HG02610 (cell line): ENCODE measurements at regions not wholly inside any gene's neighbourhood (a gene's known extent, or its start where the extent isn't known, plus 50 kb on each side); places are given as distances from the start of the nearest gene placed in this dataset.

Experiments
- ATAC-seq: cut with Tn5 transposase; IDR thresholded peaks from one replicate; pipeline ENCODE4 v1.9.1; 2021; ENCODE audit warnings: mild to moderate bottlenecking, moderate library complexity; ENCODE audit not compliant: unreplicated experiment

DNA sequence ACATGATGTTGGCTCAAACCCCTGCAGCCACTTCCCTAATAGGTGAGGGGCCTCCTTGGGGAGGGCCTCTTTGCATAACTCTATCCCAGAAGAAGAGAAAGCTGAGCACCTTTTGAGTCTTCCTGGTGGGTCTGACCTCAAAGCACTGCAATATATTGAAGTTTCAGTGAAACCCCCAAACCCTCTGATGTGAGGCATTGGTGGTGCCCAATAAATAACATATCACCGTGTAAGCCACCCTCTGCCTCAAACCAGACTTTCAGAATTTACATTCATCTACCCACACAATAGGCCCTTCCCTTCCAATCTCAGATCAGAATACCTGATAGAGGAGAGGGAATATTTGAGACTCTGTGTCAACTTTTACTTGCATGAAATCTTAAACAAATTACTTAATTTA lies 142.8 kb upstream of the STK17B start:
- ATAC-seq, result no peak

DNA sequence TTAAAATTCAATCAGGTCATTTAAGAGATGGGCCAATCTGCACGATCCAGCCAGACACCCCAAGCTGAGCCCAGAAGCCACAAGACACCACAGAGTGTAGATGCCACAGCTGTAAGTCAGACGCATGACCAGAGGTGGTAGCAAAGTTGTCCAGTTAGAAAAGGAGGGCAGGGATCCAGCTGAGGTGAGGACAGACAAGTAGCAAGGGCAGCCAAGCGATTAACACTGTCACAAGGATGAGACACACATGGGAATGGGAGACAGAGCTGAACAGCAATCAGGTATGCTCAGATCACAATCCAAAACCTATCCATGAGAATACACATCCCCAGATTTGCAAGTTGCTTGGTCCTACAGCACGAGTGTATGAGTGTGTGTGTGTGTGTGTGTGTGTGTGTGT lies 143.4 kb upstream of the STK17B start:
- ATAC-seq, result no peak

DNA sequence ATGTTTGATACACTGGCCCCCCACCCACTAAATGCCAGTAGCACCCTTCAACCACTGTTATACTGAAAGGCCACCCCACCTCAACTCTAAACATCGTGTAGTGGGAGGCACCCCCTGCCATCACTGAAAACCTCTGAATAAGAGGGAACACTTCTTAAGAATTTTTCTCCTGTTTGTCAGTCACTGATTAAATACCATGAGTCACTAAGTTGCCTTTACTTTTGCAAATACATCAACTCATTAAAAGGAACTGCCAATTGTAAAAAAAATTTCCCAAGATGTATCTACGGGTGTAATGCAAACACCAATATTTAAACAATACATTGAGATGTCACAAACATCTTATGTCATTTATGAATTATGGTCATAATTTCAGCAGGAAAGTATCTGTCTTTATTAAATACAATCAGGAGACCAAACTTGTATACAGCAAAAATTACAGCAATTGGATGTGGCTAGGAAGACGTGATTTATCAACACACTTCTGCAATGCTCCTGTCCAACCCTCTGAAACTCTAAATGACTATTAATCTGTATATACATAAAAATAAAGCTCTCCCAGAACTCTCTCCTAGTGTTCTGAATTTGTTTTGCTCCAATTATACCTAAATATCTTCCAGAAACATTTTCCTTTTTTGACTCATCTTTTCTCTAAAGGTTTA lies 144.1 kb upstream of the STK17B start:
- ATAC-seq, result no peak

DNA sequence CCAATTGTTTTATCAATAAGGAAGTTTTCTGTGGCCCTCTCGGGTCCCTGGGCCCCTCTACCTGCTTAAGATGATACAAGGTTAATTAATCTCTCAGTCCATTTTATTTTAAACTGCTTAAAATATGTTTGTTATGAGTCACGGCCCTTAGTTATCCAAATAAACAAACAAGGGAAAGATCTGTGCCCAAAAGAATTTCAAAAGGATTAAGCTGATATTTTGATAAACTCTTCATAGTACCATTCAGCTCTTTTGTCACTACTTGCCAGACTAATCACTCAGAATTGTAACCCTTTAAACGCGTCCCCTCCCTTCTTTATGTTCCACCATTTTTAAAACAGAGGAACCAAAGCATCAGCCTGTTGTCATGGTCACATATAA lies 144.7 kb upstream of the STK17B start:
- ATAC-seq, result no peak

DNA sequence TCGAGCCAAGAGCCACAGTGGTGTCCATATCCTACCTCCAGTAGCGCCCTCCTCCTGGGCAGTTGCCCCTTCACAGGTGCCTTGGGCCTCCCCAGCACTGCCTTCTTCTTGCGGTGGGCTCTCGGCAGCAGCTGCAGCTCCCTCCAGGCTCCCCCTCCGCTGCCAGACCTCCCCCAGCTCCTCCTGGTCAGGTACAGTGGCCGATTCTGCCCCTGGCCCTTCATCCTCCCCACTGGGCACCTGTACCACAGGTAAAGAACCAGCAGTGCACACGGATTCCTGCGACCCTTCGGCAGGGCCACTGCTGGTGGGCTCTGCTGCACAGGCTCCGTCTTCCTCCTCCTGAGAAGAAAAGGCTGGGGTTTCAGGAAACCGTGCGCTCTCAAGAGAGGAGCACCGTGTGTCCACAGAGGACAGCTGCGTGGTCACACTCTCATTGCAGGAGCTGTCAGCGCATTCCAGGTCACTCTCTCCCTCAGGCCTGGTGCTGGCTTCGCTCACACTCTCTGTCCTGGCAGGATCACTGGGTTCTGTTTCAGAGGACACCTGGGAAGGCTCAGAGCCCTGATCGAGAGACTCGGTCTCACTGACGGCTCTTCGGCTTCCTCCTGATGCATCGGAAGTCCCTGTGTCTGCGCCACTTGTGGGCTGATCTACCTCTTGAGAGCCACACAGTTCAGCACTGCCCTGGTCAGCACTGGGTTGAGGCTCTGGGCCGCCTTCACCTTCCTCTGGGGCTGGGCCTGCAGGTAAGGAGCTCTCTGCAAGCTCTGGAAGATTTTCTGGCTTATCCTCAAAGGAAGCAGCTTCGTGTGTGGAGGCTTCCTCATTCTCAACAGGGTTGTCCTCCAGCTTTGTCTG lies 147.4 kb upstream of the STK17B start:
- ATAC-seq, result no peak

DNA sequence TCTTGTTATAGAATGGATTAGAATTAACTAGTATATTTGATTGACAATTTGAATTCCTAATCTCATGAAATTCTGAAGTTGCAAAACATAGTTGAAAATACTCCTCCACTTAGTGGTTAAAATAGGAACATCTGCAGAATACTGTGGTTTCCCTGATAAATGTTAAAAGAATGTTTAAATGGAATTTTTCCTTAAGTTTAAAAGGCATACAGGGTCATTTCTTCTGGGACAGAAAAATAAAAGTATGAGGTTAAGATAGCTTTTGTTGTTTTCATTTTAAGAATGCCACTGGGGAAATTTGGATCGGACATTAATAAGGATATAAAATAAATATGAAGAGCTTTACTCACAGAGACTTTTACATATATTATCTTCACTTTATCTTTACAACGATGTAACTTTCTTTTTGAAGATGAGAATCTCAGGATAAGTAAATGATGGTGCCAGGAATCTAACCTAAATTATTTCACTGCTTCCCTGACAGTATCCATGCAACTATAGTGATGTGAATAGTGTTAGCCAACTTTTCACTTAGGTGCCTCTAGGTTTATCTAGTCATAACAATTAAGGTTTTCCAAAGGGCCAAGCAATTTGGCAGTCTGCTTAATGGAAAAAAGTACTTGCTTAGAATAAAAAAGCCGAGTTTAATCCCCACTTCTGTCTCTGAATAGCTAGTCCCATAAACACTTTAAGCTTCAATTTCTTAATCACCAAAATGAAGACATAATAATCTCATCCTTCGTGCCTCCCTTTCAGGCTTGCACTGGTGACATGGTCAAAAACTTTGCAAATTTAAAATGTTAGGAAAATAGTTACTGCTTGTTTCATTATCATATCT lies 151.8 kb upstream of the STK17B start:
- ATAC-seq, result no peak

DNA sequence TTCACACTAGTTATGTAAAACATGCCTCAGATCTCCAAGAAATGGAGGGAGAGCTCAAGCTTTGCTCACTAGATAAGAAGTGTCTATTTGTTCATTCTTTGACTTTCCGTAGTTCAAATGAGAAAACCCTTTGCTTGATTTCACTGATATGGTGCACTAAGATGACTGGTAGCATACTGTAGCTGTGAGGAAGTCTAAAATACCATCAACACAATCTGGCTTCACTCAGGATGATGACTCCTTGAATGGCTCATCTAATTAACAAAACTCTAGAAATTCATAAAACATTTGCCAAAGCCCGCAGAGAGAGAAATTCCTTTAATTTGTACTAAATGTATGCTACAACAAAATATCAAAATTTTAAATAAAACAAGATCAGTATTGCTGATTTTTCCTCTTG lies 152.8 kb upstream of the STK17B start:
- no peak for ATAC-seq

DNA sequence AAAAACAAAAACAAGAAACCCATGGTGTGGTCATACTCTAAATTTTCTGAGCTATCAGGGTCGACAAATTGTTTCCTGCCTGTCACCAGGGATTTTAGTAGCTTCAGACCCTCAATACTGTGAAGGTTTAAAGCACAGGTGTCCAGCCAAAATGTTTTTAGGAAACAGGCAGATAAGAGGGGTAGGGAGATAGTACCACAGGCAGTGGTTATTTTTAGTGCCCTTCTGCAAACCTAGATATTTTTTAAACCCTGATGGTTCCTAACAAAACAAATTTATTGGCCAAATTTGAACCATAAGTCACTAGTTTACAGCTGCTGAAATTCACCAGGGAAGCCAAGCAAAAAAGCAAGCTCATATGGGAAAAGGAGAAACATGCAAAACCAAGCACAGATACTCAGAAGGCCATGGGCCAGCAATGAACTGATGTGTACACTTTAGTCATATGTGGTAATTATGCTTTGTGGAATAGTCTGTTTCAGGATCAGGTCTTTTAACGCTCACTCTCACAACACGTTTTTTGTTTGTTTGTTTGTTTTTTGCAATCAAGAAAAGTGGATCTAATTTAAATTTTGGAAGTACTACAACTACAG lies 156.8 kb upstream of the STK17B start:
- ATAC-seq, result no peak

DNA sequence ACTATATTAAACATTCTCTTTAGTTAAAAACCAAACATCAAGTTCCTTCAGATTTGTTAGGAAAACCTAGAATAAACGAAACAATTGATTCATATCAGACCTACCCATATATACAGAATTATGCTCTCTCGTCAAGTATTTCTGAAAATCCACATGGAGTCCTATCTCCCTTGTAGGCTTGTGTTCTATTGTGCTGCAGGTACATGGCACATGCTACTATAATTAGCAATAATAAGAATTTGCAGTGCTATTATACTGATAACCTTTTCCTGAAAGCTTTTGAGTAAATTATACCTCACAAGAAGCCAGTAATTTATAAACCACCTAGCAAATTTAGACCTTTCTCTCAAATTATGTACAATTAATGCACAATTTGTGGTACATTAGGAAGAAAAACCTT lies 158.6 kb upstream of the STK17B start:
- no peak for ATAC-seq

DNA sequence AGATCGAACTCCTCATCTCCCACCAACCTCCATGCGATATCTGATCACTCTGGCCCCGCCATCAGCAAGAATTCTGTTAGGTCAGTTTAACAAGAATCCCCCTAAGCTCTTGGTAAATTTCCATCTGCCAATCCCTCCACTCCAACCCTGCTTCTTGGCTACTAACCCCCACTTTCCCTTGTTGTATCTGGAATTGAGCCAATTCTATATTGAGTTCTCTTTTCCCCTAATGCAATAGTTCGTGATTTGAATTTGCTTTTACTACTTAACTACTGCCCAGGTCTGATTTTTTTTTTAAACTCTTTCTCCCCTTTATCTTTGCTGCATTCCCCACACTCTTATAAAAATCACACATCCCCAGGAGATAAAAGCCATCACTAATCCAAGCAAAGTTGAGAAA lies 159.3 kb upstream of the STK17B start:
- ATAC-seq, result no peak

DNA sequence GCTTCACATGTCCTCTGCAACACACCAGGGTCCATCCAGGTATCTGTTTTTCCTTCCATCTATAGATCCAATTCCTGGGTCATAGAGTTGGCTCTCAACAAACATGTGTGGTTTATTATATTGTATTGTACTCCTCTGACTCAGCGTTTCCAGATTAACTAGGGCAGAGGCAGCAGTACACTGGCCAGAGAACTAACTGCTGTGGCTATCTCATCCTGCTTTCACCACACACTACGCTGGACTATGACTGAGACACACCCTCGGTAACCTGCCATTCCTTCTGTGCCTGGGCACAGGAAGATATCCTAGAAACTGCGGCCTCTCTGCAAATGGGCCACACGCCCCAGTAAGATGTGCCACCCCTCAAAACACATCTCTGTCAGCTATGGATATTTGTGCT lies 159.8 kb upstream of the STK17B start:
- no peak for ATAC-seq

DNA sequence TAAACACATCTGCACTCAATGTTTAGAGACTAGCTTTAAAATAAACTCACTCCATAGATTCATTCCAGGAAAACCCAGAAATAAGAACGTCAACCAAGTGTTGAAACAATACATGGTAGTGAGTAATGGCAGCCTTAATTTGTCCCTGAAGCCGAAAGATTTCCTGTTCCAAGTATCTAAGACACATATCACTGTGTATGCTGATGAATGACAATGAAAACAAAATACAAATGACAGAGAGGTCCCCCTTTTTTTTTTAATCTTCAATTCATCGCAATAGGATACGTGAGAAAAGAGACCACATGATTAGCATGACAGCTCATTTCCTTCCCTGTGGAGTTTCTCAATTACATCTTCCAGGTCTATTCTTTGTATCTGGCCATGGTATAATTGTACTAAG lies 160.5 kb upstream of the STK17B start:
- ATAC-seq, result no peak

DNA sequence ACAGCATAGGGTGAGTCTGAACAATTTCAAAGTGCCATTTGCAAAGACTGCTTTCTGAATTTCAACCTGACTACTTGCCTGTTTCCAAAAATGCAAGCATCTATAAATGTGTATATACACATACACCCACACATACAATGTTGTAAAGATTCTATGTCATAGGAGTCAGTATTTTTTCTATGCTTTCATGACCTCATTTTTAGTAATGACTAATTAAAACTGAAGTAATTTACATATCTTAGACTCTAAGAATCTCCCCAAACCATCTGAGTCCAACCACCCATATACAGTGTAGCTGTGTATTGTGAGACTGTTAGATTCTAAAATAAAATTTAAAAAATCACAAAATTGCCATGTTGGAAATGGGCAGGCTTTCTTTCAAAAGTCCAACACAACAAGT lies 162.0 kb upstream of the STK17B start:
- no peak for ATAC-seq

DNA sequence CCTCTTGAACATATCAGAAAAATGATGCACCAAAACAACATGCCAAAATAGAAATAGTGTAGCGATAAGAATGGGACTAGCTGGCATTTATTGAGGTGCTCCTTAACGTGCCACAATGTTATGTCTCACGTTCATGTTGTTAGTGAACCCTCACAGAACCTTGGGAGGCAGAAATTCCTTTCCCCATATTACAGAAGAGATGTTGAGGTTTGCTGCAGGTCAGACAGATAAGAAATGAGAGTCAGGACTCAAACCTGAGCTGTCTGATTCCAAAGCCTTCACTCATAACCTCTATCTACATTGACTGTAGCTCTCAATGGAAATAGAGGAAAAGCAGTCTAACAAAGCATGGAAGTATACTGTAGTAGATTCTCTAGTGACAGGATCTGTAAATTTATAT lies 163.3 kb upstream of the STK17B start:
- ATAC-seq, result no peak

DNA sequence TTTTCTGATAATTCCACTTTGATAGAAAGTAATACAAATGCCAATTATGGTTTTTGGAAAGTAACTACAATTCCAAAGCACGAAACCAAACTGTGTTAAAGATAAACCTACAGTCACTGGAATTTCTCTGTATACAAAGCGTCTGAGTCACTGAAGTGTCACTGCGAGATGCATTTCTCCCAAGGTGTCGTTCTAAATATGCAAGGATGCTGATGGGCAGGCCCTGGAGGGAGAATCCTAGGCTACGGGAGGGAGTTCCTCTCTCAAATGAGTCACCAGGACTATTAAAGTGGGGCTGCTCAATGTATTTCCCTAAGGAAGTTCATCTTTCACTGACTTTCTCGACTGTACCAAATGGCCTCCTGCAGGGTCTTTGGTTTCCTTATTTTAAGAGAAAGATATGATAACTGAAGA lies 163.8 kb upstream of the STK17B start:
- ATAC-seq, result no peak

DNA sequence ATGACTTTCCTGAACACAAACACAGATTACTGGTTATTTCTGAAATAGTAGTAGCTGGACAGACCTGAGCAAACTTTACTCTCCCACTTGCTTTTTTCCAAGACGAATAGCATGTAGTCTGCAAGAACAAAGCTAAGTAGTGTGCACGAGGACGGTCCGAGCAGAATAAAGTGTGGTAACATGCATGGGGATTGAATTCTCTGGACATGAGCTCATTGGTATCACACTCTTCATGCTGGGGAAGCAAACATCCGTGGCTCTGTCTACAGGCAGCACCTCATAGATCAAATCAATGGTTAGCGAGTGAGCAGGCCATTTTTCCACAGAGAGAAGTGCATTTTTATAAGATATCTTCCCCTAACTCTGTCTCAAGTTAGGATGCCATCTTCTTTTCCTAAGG lies 164.8 kb upstream of the STK17B start:
- no peak for ATAC-seq

DNA sequence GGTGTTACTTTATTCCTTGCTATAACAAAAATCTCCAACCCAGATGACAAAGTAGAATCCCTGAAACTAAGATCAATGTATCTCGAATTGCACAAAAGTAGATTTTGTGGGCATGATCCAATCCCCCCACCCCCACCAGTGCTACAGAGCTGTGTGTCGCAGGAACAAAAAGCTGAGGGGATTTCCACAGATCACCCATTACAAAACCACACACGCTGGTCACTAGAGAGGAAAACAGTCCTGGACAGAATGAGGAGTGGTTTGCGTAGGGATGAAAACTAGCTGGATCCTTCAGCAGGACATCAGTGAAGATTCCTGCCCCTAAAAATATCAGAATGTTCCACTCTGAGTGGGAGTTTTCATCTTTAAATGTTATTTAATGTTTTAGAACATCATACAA lies 165.3 kb upstream of the STK17B start:
- ATAC-seq, result peak; percentile 69

DNA sequence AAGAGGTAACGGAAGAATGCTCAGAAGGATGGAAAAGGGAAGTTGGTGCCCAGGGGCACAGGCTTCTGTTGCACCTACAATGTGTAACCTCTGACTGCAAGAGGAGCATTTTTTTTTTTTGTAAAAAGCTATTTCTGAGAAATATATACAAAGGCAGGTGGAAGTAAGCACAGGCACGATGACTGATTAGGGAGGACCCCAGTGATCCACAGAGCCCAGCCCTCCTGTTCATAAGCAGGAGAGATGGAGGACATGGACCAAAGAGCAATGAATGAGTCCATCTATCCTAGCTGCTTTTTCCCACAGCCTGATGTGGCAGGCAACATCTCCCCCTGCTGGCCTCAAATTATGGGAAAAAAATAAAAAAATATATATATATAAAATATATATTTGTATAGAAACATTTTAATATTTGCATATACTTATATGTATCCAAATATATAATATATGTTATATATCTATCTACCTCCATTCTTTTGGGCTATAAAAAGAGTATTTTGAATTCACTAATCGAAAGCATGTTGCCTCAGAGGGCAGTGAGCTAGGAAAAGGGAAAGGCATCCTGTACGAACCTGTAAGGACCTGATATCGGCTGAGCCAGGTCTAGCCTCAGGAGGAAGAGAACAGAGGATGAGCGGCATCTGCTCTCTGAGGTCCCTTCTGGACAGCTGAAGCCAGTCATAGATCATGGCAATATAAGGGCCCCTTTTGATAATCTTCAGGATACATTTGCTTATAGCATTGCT lies 166.0 kb upstream of the STK17B start:
- peak; percentile 17 for ATAC-seq

DNA sequence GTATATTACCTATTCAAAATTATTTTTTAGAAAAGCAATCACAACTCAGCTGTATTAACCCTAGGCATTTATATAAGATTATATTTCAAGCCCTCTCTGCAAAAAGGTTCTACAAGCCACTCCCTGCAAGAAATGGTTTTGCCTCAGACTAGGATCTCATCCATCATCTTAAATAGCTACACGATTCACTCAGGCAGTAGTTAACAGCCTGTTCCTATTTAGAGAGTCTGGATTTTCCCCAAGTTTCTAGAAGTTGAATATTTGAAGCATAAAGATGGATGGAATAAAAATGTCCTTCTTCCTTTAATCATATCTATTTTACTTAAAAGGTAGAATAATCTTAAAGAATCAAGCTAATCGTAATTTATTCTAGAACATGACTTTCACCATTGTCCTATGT lies 167.1 kb upstream of the STK17B start:
- no peak for ATAC-seq

DNA sequence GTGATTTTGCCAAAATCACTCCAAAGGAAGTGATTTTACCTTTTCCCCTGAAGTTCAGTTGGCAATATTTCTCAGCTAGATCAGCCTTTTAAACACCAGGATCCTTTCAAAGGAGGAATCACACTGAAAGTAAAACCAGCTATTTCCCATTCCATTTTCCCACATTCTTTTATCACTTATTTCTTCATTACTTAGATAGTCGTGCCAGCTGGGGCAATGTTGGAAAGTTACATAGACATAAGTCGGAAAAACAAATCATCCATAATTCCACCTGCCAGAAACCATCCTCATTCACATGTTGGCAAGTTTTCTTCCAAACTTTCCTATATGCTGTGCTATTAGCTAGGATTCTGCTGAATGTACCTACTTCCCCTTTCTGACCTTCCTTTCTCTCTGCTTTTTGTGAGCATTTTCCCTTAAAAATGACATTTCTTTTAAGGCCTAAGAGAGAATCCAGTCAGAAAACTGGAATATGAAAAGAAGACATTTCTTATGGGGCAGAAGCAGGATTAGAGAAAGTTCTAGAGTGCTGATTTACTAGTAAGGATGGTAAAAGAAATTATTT lies 170.0 kb upstream of the STK17B start:
- ATAC-seq, result no peak
